Endothelial cell of umbilical vein (primary cell): ENCODE measurements at regions not wholly inside any gene's neighbourhood (a gene's known extent, or its start where the extent isn't known, plus 50 kb on each side); places are given as distances from the start of the nearest gene placed in this dataset.

Experiments used
- BruUV-seq: library from RNA; stranded (reverse); fragments of 400-500 nt; replicated peaks from 2 replicates; lab custom pipeline; 2021; lab: Mats Ljungman, UMichigan
- CTCF ChIA-PET: fragments of 300-600, 350-600 bp; sonication (Branson Sonifier 250); formaldehyde crosslinking; loops from one replicate; lab custom pipeline; 2021; ENCODE audit warnings: antibody characterized with exemption, inconsistent platforms; lab: Charles Lee
- POLR2A ChIA-PET: fragments of 300-600, 350-600 bp; sonication (Branson Sonifier 250); formaldehyde crosslinking; loops from one replicate; lab custom pipeline; 2021; ENCODE audit warnings: antibody characterized with exemption, inconsistent platforms; lab: Charles Lee
- DNase-seq: peaks from one replicate; pipeline ENCODE4 v3.0.0-alpha.2; 2011; ENCODE audit warnings: low read depth, low spot score
- FAIRE-seq: peaks from 2 replicates; lab custom pipeline; 2011; peaks lifted over from hg19 to GRCh38; lab: Jason Lieb, UNC
- H2AFZ ChIP-seq: 2 replicates; pipeline ENCODE4 v1.6.0; 2012; ENCODE audit warnings: low read depth, low read length, control low read depth, inconsistent platforms
- H3K27ac ChIP-seq: 2 replicates; pipeline ENCODE4 v1.5.1; 2011; ENCODE audit warnings: low read depth, mild to moderate bottlenecking, control low read depth, low read length, moderate library complexity; ENCODE audit not compliant: insufficient read depth
- H3K27me3 ChIP-seq, 2 experiments: 2 replicates each; pipeline versions ENCODE4 v1.6.0 to v1.6.1; 2011; ENCODE audit warnings: low read length in 2 of 2, mixed read lengths in 1 of 2; ENCODE audit not compliant: control insufficient read depth in 2 of 2, insufficient read depth in 2 of 2
- H3K36me3 ChIP-seq, 2 experiments: 2 replicates in 1 of 2; 3 replicates in 1 of 2; pipeline ENCODE4 v1.5.1; 2011; ENCODE audit warnings: low read length in 2 of 2, mild to moderate bottlenecking in 1 of 2, moderate library complexity in 1 of 2; ENCODE audit not compliant: control insufficient read depth in 2 of 2, insufficient read depth in 2 of 2; ENCODE audit errors: extremely low read depth in 1 of 2
- H3K4me1 ChIP-seq: 3 replicates; pipeline ENCODE4 v1.5.1; 2011; ENCODE audit warnings: mild to moderate bottlenecking, low read length; ENCODE audit not compliant: control insufficient read depth, insufficient read depth; ENCODE audit errors: extremely low read depth
- H3K4me2 ChIP-seq: 2 replicates; pipeline ENCODE4 v1.6.1; 2011; ENCODE audit warnings: low read length, control low read depth, mixed read lengths; ENCODE audit not compliant: insufficient read depth
- H3K4me3 ChIP-seq, 3 experiments: fragments of 200-600 bp in 1 of 3; sonication (generic), shearing (Covaris generic) in 1 of 3; replicated peaks in 1 of 3; 2 replicates each; pipeline ENCODE4 v1.5.1; 2011 to 2016; ENCODE audit warnings: control low read depth in 3 of 3, low read length in 3 of 3, mild to moderate bottlenecking in 2 of 3, inconsistent platforms in 1 of 3, low read depth in 1 of 3, moderate library complexity in 1 of 3; ENCODE audit not compliant: insufficient read depth in 1 of 3
- H3K79me2 ChIP-seq: 2 replicates; pipeline ENCODE4 v1.6.0; 2012; ENCODE audit warnings: low read length, inconsistent platforms; ENCODE audit not compliant: control insufficient read depth, insufficient read depth
- H3K9ac ChIP-seq: replicated peaks from 2 replicates; pipeline ENCODE3; 2011; ENCODE audit warnings: low read length, control low read depth; ENCODE audit not compliant: insufficient read depth; ENCODE audit errors: extremely low read depth
- H3K9me1 ChIP-seq: replicated peaks from 3 replicates; pipeline ENCODE4 v1.6.0; 2011; ENCODE audit warnings: mild to moderate bottlenecking, low read length; ENCODE audit not compliant: control insufficient read depth, insufficient read depth; ENCODE audit errors: extremely low read depth
- H3K9me3 ChIP-seq: replicated peaks from 2 replicates; pipeline ENCODE4 v1.5.1; 2012; ENCODE audit warnings: low read length, inconsistent platforms; ENCODE audit not compliant: control insufficient read depth, insufficient read depth
- H4K20me1 ChIP-seq: replicated peaks from 2 replicates; pipeline ENCODE3; 2011; ENCODE audit warnings: mild to moderate bottlenecking, low read length; ENCODE audit not compliant: control insufficient read depth, insufficient read depth; ENCODE audit errors: extremely low read depth
- CTCF ChIP-seq, 2 donors: IDR thresholded peaks; 1 replicate in 1 of 2; 2 replicates in 1 of 2; pipeline ENCODE4 v1.5.1; 2011; ENCODE audit warnings: low read length in 2 of 2, mild to moderate bottlenecking in 2 of 2, moderate library complexity in 2 of 2, control low read depth in 1 of 2, inconsistent platforms in 1 of 2, low read depth in 1 of 2; ENCODE audit not compliant: insufficient read depth in 1 of 2; ENCODE audit errors: extremely low read depth in 1 of 2
- EZH2 ChIP-seq: IDR thresholded peaks from 2 replicates; pipeline ENCODE4 v1.6.1; 2012; ENCODE audit warnings: borderline replicate concordance, low read depth, mild to moderate bottlenecking, moderate library complexity, low read length, inconsistent platforms; ENCODE audit not compliant: severe bottlenecking
- FOS ChIP-seq: IDR thresholded peaks from 2 replicates; pipeline ENCODE4 v1.6.1; 2011; ENCODE audit warnings: mild to moderate bottlenecking, low read length, moderate library complexity, borderline replicate concordance; ENCODE audit not compliant: insufficient read depth
- GATA2 ChIP-seq: IDR thresholded peaks from 2 replicates; pipeline ENCODE4 v1.7.0; 2011; ENCODE audit warnings: low read depth, mild to moderate bottlenecking, moderate library complexity, mixed read lengths, low read length; ENCODE audit not compliant: insufficient read length, insufficient read depth
- JUN ChIP-seq: IDR thresholded peaks from 2 replicates; pipeline ENCODE4 v1.6.1; 2011; ENCODE audit warnings: borderline replicate concordance, low read depth; ENCODE audit not compliant: insufficient read length, insufficient read depth
- MAX ChIP-seq: IDR thresholded peaks from 2 replicates; pipeline ENCODE4 v1.6.1; 2011; ENCODE audit not compliant: insufficient read depth, insufficient read length
- MYC ChIP-seq: IDR thresholded peaks from one replicate; pipeline ENCODE4 v1.6.1; 2011; ENCODE audit warnings: mild to moderate bottlenecking, low read depth, low read length
- POLR2A ChIP-seq: IDR thresholded peaks from 2 replicates; pipeline ENCODE4 v1.6.1; 2012; ENCODE audit warnings: low read depth, mild to moderate bottlenecking, control low read depth, low read length
- POLR2AphosphoS5 ChIP-seq: IDR thresholded peaks from 2 replicates; pipeline ENCODE4 v1.6.1; 2012; ENCODE audit warnings: low read depth, mild to moderate bottlenecking, control low read depth, low read length, moderate library complexity; ENCODE audit not compliant: insufficient read depth
- dilution Hi-C: fragments of 300-500 bp; cut with MboI; formaldehyde crosslinking; loops from one replicate; pipeline ENCODE4 v1.15.0; 2019; ENCODE audit warnings: low sequenced_read_pairs; ENCODE audit not compliant: extremely low pct_ligation_motif_present
- intact Hi-C: fragments of 100-400 bp; cut with micrococcal nuclease; formaldehyde crosslinking; loops from one replicate; pipeline ENCODE4 v1.10.0; 2022

DNA sequence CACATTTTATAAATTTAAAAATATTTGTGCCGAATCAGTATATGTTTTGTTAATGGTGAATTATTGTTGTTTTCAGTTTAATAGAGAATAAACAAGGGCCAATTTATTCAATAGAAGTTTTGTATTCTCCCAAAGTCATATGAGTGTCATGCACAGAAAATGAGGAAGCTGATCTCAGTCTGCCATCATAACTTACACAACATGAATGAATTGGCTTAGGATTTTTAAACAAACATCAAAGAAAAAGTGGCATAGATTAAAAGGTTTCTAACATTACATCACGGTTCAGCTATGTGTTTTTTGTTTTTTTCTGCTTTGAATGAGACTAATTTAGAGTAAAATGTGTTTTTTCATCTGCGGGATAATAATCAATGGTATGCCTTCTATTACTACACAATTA is 123.4 kb upstream of the CTNNA2 start:
- TF ChIP-seq CTCF (IDR thresholded peaks at IDR 0.05; ENCODE audit: extremely low read depth in 1 of 2, insufficient read depth in 1 of 2, low read depth in 1 of 2, low read length in 2 of 2) (no peak), POLR2A (no peak), MAX (no peak), MYC (no peak), EZH2 (no peak), GATA2 (no peak), JUN (no peak), POLR2AphosphoS5 (no peak), FOS (no peak)
- BruUV-seq: no TSS peak
- no peak for FAIRE-seq

More for the DNA sequence above, 123.4 kb upstream of the CTNNA2 start:
- Histone ChIP-seq H3K9ac (no peak overlapping the region), H3K4me2 (no peak overlapping the region), H2AFZ (no peak overlapping the region), H3K79me2 (no peaks in the 10 kb centered on the region), H3K9me1 (no peaks in the 10 kb centered on the region), H3K27ac (no peak overlapping the region), H3K27me3 (no peaks in the 10 kb centered on the region), H3K4me1 (no peaks in the 10 kb centered on the region), H3K9me3 (peaks cover 8% of the 10 kb centered on the region), H4K20me1 (no peaks in the 10 kb centered on the region), H3K36me3 (no peaks in the 10 kb centered on the region), H3K4me3 (no peak overlapping the region)
- POLR2A ChIA-PET: no interaction called here
- intact Hi-C loops: no loop called here
- no peak for DNase-seq
- dilution Hi-C loops: no loop called here
- CTCF ChIA-PET: no interaction called here
